Activated T-helper 1 cell treated with anti-CD3 and anti-CD28 coated beads, Interleukin-12 subunit alpha, Interleukin-12 subunit beta, Interleukin-2, Interleukin-4 antibody, amounts not matched to agents 30 ng/mL and 10 ng/mL and 1 ng/mL, durations not matched to agents 14 hours and 24 hours and 36 hours (primary cell): ENCODE measurements at regions not wholly inside any gene's neighbourhood (a gene's known extent, or its start where the extent isn't known, plus 50 kb on each side); places are given as distances from the start of the nearest gene placed in this dataset.
"Not testable (repeated sequence)": the region's sequence is repeated elsewhere in the genome, so short reads cannot be mapped to it uniquely, and the experiment has no call there.

Source experiments
- DNase-seq: peaks from one replicate; pipeline ENCODE4 v3.0.0; 2021; ENCODE audit warnings: low spot score
- H3K27ac Mint-ChIP-seq: one replicate; pipeline ENCODE4 v1.8.0; 2021; ENCODE audit warnings: mild to moderate bottlenecking, mixed read lengths
- H3K27me3 Mint-ChIP-seq: one replicate; pipeline ENCODE4 v1.8.0; 2022; ENCODE audit warnings: mild to moderate bottlenecking, moderate library complexity, mixed read lengths; ENCODE audit not compliant: insufficient read depth
- H3K36me3 Mint-ChIP-seq: one replicate; pipeline ENCODE4 v1.8.0; 2021; ENCODE audit warnings: low read depth, mixed read lengths
- H3K4me1 Mint-ChIP-seq: one replicate; pipeline ENCODE4 v1.8.0; 2021; ENCODE audit warnings: low read depth, mixed read lengths
- H3K4me3 Mint-ChIP-seq: one replicate; pipeline ENCODE4 v1.8.0; 2021; ENCODE audit warnings: mild to moderate bottlenecking, moderate library complexity, mixed read lengths
- H3K9me3 Mint-ChIP-seq: one replicate; pipeline ENCODE4 v1.8.0; 2021; ENCODE audit warnings: mixed read lengths
- intact Hi-C: fragments of 100-400 bp; cut with micrococcal nuclease; formaldehyde crosslinking; loops from one replicate; pipeline ENCODE4 v1.15.1; 2024

DNA sequence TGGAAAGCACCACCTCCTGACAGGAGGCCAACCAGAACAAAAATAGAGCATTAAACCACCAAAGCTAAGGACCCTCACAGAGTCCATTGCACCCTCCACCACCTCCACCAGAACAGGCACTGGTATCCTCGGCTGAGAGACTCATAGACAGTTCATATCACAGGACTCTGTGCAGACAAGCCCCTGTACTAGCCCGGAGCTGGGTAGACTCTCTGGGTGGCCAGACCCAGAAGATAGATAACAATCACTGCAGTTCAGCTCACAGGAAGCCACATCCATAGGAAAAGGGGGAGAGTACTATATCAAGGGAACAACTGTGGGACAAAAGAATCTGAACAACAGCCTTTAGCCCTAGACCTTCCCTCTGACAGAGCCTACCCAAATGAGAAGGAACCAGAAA, 67.4 kb upstream of the SSTR4 start:
- H3K27ac Mint-ChIP-seq, H3K4me1 Mint-ChIP-seq, H3K4me3 Mint-ChIP-seq, H3K9me3 Mint-ChIP-seq, DNase-seq, intact Hi-C loops, H3K36me3 Mint-ChIP-seq: not testable (repeated sequence)
- peaks cover 12% of the 10 kb centered on the region for H3K27me3 Mint-ChIP-seq

DNA sequence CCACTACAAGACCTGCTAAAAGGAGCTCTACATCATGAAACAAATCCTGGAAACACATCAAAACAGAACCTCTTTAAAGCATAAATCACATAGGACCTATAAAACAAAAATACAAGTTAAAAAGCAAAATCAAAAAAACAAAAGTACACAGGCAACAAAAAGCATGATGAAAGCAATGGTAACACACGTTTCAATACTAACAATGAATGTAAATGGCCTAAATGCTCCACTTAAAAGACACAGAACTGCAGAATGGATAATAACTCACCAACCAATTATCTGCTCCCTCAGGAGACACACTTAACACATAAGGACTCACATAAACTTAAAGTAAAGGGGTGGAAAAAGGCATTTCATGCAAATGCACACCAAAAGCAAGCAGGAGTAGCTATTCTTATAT, 66.1 kb upstream of the SSTR4 start:
- H3K27ac Mint-ChIP-seq, DNase-seq, H3K4me3 Mint-ChIP-seq, H3K36me3 Mint-ChIP-seq, intact Hi-C loops, H3K9me3 Mint-ChIP-seq, H3K4me1 Mint-ChIP-seq: not testable (repeated sequence)
- peaks cover 12% of the 10 kb centered on the region for H3K27me3 Mint-ChIP-seq

DNA sequence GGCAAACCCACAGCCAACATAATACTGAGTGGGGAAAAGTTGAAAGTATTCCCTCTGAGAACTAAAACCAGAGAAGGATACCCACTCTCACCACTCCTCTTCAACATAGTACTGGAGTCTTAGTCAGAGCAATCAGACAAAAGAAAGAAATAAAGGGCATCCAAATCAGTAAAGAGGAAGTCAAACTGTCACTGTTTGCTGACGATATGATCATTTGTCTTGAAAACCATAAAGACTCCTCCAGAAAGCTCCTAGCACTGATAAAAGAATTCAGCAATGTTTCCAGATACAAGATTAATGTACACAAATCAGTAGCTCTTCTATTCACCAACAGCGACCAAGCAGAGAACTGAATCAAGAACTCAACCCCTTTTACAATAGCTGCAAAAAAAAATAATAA, 64.0 kb upstream of the SSTR4 start:
- intact Hi-C loops: loop anchor here (5.0 kb wide), 1 partner anchor 279 kb away; no protein-coding TSS in a partner anchor
- H3K27ac Mint-ChIP-seq, H3K36me3 Mint-ChIP-seq, H3K4me1 Mint-ChIP-seq, H3K9me3 Mint-ChIP-seq, DNase-seq, H3K4me3 Mint-ChIP-seq: not testable (repeated sequence)
- H3K27me3 Mint-ChIP-seq: peaks cover 12% of the 10 kb centered on the region

DNA sequence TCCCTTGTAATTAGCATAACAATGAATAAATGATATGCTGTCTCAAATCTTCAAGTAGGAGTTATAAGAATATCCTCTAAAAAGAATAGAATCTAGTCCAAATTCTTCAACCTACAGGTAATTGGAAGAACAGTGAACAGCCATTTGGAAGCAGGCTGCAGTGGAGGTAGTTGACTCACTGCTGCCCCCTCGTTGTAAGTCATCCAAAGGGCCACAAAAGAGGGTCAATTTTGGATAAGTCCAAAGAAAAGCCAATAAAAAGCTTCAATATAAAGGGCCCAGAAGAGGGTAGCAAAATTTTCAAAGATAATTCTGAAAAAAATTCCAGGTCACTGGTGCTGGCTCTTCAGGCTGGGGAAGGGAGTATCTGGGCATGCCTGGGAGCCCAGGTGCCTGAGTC, 60.8 kb upstream of the SSTR4 start:
- Mint-ChIP-seq H3K4me1 (no peaks in the 10 kb centered on the region), H3K36me3 (no peaks in the 10 kb centered on the region), H3K4me3 (no peak overlapping the region), H3K27me3 (peaks cover 11% of the 10 kb centered on the region), H3K9me3 (peaks cover 3% of the 10 kb centered on the region), H3K27ac (no peak overlapping the region)
- no peak for DNase-seq
- intact Hi-C loops: loop anchor here (5.0 kb wide), 1 partner anchor 282 kb away; no protein-coding TSS in a partner anchor

DNA sequence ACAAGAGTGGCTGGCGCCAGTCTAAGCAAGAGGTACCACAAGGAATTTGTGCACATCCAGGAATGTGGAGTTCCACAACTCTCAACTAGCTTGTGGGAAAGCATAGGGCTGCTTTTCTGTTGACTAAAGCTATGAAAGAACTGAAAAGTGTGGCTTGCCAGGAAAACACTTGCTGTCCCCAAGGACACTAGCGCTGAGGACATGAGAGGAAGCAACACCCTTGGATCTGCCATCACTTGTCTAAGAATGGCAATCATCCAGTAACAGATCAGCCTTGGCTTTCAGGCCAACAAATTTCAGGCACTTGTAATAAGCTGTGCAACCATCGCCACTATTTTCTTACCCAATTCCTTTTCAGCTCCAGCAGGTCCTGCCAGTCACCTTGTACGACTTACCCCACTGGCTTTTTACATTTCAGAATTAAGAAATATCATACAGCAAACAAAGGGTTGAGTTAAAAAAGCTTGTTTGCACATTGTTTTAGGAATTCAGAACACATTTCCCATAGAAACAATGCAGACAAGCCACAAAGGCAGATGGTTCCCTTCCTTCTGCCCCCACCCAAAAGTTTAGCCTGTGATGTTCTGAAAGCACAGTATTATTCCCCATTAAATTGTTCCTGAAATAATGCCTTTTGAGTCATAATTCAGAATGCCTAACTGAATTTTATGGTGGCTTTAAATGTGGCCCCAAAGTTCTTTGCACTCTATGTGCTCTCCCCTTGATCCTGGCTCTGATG, 57.9 kb upstream of the SSTR4 start:
- no peak overlapping the region for H3K4me3 Mint-ChIP-seq
- H3K36me3 Mint-ChIP-seq: no peaks in the 10 kb centered on the region
- no peaks in the 10 kb centered on the region for H3K27me3 Mint-ChIP-seq
- no peak overlapping the region for H3K27ac Mint-ChIP-seq
- peaks cover 4% of the 10 kb centered on the region for H3K9me3 Mint-ChIP-seq
- intact Hi-C loops: no loop called here
- no peak for DNase-seq
- no peaks in the 10 kb centered on the region for H3K4me1 Mint-ChIP-seq

DNA sequence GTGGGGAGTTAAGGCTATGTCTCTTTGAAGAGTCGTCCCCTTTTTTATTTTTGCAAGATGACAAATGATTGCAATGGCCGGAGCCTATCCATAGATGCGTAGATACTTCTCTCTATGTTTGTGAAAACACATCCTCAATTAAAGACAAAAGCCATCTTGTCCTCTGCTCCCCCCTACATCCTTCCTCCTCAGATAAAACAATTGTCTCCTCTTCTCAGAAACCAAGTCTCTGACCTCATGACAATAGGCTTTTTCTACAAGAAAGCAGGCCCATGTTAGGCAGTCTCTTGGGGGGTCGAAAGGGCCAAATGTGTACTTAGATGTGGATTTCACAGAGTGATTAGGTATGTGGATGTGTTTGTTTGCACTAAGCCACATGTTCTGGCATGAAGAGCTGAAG, 51.1 kb upstream of the SSTR4 start:
- Mint-ChIP-seq H3K4me3 (no peak overlapping the region), H3K4me1 (no peaks in the 10 kb centered on the region), H3K36me3 (no peaks in the 10 kb centered on the region), H3K27ac (no peak overlapping the region), H3K27me3 (no peaks in the 10 kb centered on the region), H3K9me3 (peaks cover 5% of the 10 kb centered on the region)
- DNase-seq: no peak
- intact Hi-C loops: no loop called here

DNA sequence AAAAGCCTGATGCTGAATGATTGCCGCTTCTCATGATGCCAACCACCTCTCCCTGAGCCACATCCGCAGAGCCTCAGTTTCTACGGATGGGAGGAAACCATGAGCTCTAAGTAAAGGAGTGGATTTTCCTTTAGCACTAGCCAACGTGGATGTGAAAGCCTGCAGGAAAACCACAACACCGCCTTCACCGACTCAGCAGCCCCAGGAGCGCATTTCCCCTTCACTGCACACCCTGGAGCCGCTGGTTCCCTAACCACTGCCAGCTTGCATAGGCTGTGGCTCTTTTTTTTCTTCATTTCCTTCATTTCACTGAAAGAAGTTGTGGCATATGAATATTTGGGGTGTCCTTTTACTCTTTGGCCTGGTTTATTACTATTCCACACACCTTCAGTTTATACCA, 50.5 kb upstream of the SSTR4 start:
- no peaks in the 10 kb centered on the region for H3K4me1 Mint-ChIP-seq
- no peaks in the 10 kb centered on the region for H3K27me3 Mint-ChIP-seq
- no peak for DNase-seq
- intact Hi-C loops: no loop called here
- no peak overlapping the region for H3K27ac Mint-ChIP-seq
- H3K4me3 Mint-ChIP-seq: no peak overlapping the region
- H3K9me3 Mint-ChIP-seq: peaks cover 5% of the 10 kb centered on the region
- no peaks in the 10 kb centered on the region for H3K36me3 Mint-ChIP-seq

DNA sequence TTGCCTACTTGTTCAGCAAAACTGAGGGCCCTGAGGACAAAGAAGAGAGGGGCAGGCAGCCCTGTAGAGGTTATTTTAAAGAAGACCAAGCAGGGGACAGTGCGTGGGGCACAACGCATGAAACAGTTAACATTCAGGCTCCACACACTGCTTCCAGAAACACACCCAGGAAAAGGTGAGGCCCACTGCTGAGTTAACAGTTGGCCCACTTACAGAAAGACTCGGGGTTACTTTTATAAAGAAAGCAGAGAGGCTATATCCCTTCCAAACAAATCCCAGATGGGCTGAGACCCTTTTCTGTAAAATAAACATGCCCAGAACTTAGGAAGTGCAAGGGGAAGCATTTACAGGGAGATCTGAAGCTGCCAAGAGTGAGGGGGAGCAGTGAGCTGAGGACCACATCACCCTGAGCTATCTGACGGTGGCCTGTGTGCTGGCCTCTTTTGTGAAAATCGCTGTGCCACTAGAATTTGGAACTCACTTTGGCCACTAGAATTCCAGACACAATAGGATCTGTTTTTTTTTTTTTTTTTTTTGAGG, 49.8 kb upstream of the SSTR4 start:
- Mint-ChIP-seq H3K27me3 (no peaks in the 10 kb centered on the region), H3K4me3 (no peak overlapping the region), H3K27ac (no peak overlapping the region), H3K9me3 (peaks cover 5% of the 10 kb centered on the region), H3K36me3 (no peaks in the 10 kb centered on the region), H3K4me1 (no peaks in the 10 kb centered on the region)
- intact Hi-C loops: no loop called here
- DNase-seq: no peak
